Hematopoietic multipotent progenitor cell treated with erythropoietin and hydrocortisone succinate and interleukin-3 and kit ligand, for 4 days (in vitro differentiated cells): ENCODE measurements at regions not wholly inside any gene's neighbourhood (a gene's known extent, or its start where the extent isn't known, plus 50 kb on each side); places are given as distances from the start of the nearest gene placed in this dataset.
"Not testable (repeated sequence)": the region's sequence is repeated elsewhere in the genome, so short reads cannot be mapped to it uniquely, and the experiment has no call there.

Experiments
- DNase-seq: peaks from one replicate; pipeline ENCODE4 v3.0.0-alpha.2; 2015

DNA sequence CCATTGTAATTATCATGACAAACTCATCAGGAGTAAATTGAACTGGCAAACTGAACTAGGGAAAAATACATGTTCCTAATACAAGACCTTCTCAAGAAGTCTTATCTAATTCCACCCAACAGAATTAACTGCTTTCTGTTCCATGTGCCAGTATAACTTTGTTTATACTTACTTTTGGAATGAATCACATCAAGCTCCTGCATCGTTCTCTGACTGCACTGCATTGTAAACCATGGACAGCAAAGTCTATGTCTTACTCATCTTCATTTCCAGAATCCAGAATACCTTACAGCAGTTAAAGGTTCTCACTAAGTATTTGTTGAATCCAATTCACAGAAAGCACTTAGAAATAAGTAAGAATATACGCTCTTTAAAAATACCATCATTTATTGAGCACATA, 102.8 kb downstream of the PLK2 start:
- DNase-seq: no peak

DNA sequence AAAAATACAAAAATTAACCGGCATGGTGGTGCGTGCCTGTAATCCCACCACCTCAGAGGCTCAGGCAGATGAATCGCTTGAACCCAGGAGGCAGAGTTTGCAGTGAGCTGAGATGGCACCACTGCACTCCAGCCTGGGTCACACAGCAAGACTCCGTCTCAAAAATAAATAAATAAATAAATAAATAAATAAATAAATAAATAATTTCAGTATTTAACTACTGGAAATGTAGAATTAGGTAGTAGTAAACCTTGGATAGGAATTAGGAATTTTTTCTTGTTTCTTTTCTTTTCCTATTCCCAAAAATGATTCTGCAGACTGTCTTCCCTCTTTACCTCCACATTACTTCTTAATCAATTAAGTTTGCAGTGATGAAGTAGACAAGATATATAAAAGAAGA, 103.2 kb downstream of the PLK2 start:
- no peak for DNase-seq

DNA sequence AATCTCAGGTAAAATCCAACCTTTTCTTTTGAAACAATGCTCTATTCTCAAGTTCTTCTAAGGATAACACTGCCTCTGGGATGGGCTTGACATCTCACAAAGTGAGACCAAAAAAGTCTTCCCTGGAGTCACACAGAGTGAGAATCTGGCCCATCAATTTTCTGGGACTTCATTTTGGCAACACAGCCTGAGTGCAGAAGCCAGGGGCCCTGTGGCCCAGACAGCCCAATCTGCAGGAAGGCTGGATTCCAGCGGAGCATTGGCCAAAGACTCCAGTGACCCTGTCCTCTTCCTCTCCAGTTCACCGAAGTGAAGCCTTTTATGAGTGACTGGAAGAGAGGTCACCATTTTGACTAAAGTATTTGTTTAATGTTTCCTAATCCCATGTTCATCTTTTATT, 105.1 kb downstream of the PLK2 start:
- DNase-seq: no peak

DNA sequence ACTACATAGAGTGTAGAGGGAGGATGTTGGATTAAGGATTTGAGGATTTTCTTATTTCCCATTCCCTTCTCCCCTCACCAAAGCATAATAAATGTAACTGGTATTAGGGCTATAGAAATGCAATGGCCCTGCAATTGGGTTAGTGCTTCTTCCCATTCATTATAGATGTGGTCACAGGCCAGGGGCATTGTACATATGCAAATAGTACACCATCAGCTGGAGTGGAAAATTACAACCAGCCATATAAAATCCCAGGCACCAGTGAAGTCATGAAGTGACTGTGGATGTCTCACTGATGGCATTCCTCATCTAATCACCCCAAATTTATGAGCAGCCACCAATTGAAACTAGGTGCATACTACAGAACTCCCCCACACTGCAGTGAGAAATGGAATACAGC, 105.9 kb downstream of the PLK2 start:
- no peak for DNase-seq

- DNase-seq: no peak
These were observed 108.7 kb downstream of the PLK2 start for GRCh38 chr5:58351190-58351589.

DNA sequence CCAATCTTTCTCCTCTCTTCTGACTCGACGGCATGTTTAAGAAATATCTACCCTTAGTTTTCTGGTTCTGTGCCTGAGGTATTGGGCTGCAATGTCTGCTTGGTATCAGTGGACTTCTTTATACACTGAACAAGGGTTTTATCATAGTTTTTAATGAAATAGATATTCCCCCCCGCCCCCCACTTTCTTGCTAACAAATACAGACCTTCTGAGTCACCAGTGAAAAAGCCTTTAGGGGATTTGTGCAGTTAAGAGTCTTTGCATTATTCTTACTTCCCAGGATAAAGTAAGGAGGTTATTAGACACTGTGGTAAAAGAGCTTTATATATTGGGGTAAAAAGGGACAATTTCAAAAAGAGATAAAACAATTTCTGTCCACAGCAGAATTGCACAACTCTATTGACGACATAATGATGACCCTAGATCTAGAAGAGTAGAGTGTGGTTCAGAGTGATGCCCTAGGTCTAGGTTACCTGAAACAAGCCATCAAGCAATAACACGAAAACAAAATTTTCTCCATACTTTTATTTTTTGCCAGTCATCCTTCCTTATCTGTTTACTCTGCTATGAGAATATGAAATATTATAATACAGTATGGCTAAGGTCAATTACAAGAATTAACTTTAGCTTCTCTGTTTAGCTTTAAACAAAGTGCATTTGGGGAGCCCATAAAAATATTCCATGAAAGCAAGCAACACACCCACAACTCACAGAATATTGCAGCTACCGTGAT, 110.7 kb downstream of the PLK2 start:
- DNase-seq: no peak

- DNase-seq: no peak
These were observed 113.8 kb downstream of the PLK2 start for GRCh38 chr5:58346041-58346440.

DNA sequence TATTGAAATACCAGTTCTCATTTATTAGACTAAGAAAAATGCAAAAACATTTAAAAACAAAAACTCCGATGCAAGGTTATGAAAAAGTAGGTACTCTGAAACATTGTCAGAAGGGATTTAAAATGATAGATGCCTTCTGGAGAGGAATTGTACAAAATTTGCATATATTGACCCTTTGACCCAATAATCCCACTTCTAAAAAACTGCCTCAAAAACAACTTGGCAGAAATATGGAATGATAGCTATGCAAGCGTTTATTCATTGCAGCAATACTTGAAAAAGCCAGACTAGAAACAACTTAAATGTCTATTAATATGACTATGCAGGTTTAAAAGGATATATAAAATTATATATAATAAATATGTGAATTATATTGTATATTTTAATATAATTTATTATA, 118.4 kb downstream of the PLK2 start:
- DNase-seq: no peak

GRCh38 chr5:58335518-58335917, 124.4 kb downstream of the PLK2 start:
- no peak for DNase-seq

DNA sequence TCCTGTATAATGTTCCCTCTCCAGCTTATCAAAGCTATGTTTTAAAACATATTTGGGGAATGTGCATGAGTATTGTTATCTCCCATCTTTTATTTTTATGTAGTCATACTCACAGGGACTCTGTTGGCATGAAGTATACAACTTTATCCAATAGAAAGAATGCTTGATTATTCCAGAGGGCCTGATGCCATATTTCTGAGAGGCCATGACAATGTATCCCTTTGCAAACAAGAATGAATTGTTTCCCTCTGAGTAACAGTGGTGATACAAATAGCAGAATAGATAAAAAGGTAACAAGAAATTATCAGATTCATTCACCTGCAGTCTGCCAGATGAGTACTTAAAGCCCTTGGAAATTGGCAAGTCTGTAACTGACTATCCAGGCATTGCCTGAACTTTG, 125.9 kb downstream of the PLK2 start:
- DNase-seq: no peak

DNA sequence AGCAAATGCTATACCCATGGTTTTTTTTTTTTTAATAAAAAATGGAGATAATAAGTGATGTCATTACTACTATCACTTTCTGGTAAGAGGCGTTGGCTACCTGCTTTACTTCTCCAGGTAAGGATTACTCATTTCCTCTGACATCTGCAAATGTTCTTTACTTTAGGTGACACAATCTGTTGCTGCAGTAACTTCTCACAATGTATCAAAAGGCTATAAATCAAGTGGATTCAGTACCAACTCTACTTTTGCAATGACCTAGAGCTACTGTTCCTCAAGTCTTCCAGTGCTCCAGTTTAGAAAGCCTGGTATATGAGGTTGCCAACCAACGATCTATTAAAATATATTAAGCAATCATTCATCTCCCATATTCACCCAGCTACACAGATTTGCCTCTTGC, 129.1 kb downstream of the PLK2 start:
- no peak for DNase-seq

- DNase-seq: no peak
These were observed 132.6 kb downstream of the PLK2 start for GRCh38 chr5:58327289-58327688.

DNA sequence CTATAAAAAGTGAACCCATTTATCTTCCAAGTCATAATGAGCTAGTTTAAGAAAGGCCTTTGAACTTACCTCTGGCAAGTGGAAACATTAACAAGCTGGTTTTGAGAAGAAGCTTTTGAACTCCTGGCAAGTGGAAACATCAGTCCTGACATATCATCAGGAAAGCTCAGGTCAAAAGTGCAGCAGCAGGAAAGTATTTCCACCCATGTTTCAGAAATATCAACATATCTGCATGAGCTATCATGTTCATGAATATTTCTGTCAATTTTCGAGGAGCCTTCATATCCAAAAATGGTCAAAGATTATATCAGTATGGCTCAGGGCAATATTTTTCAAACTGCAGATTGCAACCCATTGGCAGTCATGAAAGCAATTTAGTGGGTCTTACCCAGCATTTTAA, 133.9 kb downstream of the PLK2 start:
- no peak for DNase-seq

DNA sequence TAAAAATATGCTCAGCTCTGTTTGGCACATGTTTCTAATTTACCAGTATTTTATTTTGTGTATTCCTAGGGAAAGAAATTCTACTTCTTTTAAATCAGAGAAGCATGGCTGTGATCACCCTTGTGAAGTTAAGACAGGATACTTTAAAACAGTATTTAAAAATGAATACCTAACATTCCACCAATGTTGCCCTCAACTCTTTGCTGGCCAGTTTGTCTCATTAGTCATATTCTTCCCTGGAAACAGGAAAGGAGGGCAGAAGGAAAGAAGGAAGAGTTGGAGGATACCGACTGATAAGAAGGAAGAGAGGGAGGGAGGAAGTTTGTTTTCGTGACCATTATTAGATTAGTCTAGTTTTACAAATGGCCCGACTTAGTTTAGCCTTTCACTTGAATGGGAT, 137.4 kb downstream of the PLK2 start:
- DNase-seq: no peak

- no peak for DNase-seq
These were observed 141.4 kb downstream of the PLK2 start for GRCh38 chr5:58318468-58318867.

- DNase-seq: no peak
These were observed 142.1 kb downstream of the PLK2 start for GRCh38 chr5:58317808-58318207.

- no peak for DNase-seq
These were observed 142.9 kb downstream of the PLK2 start for GRCh38 chr5:58317009-58317408.

DNA sequence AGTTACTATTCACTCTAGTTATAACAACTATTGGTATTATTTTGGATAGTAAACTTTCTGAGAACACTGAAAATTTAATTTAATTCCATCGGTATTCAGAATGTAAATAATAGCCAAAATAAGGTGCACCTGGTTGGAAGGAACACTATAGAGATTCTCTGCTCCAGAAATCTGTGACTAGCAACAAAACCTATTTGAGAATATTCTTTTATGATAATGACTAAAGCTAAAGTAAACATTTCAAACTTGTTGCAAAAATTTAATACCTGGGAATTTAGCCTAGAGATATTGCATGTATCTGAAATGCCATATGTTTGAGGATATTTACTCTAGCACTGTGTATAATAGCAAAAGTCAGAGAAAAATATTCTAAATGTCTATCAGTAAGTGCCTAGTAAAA, 144.1 kb downstream of the PLK2 start:
- no peak for DNase-seq

DNA sequence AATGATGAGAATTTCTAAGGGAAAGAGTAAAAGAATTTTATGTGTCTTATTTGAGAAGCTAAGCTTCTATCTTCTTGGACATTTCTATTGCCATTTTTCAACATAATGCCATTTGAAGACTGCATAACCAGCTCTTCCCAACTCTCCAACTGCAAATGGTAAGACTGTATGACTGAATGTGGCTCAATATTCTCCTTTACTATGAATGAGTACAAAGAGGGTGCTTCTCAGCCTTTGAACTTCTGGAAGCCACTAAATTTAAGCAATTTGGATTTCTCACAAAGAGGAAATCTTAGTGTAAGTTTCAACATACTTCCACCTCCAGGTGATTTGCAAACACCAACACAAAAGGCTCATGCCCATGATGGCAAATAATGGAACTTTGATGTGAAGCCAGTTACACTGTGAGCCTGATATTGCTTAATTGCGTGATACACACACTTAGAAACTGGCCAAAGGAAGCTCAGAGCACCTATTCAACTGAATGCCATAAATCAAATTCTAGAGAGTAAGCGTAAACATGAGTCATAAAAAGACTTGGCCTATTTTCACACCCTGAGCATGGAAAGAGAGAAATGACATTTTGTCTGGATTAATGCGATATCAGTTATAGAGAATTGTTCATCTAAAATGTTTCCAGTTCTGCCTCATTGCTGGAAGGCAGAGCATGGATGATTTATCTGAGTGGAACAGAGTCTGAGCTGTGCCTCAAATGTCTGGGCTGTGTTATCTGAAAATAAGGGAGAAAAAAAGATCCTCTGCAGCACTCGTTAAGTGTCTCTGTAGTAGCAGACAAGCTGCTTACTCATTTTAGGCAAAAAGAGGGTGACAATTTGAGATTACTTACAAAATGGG, 145.3 kb downstream of the PLK2 start:
- DNase-seq: no peak

DNA sequence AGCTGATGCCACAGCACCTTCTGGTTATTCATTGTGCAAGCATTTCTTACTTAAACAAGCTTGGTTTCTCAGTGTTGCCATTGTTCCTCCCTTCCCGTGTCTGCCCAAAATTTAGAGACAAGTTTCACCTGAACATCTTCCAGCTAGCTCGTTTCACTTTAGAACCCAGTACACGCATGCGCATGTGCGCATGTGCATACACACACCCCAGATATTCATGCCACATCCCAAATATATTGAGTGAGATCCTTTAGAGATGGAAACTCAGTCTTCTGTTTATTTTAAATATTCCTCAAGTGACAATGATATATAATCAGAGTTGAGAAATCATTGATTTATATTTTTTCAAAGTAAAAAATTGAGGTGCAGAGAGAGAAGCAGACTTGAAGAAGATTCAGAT, 147.6 kb downstream of the PLK2 start:
- no peak for DNase-seq

DNA sequence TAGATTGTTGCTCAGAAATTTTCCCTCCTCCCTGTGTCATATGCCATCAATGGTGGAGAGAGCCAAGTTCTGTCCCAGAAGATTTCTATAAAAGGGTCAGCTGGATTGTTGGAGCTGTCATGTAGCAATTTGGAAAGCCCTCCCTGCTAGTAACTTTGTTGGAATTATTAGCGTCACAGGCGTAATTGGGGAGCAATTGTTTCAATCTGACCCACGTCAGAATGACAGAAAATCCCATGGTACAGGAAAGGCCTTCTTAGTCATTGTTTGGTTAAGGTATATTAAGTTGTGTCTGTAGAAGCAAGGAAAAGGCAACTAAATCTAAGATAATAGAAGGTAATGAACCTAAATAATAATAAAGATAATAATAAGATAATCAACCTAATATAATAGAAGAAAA, 148.4 kb downstream of the PLK2 start:
- DNase-seq: no peak

DNA sequence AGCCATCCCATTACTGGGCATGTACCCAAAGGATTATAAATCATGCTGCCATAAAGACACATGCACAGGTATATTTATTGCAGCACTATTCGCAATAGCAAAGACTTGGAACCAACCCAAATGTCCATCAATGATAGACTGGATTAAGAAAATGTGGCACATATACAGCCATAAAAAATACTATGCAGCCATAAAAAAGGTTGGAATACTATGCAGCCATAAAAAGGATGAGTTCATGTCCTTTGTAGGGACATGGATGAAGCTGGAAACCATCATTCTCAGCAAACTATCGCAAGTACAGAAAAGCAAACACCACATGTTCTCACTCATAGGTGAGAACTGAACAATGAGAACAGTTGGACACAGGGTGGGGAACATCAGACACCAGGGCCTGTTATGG, 151.5 kb downstream of the PLK2 start:
- DNase-seq: not testable (repeated sequence)

GRCh38 chr5:58300346-58300895, 159.5 kb downstream of the PLK2 start:
- no peak for DNase-seq

- DNase-seq: no peak
These were observed 160.6 kb downstream of the PLK2 start for GRCh38 chr5:58299256-58299655.
